ENCODE measurements at regions not wholly inside any gene's neighbourhood (a gene's known extent, or its start where the extent isn't known, plus 50 kb on each side); places are given as distances from the start of the nearest gene placed in this dataset.

DNA sequence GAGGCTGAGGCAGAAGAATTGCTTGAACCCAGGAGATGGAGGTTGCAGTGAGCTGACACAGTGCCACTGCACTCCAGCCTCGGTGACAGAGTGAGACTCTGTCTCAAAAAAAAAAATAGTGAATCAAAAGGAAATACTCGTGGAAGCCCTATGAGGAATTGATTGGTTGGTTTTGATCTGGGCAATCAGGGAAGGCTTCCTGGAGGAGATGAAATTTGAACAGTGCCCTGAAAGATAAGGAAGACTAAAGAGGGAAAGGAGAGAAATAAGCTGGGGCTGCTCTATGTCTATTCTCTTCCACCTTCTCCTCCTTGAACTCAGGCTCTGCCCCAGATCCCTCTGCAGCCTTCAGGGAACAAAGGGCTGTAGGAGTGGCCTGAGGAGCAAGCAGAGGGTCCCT lies 54.1 kb downstream of the IRF2BPL start:
- no peak for ATAC-seq
- Histone ChIP-seq H3K4me3 (no peak overlapping the region), H3K4me1 (ENCODE audit: low read depth) (peaks cover 4% of the 10 kb centered on the region), H3K36me3 (ENCODE audit: low read depth) (no peaks in the 10 kb centered on the region), H3K9me3 (no peaks in the 10 kb centered on the region)
- TF ChIP-seq, protein P1, sequence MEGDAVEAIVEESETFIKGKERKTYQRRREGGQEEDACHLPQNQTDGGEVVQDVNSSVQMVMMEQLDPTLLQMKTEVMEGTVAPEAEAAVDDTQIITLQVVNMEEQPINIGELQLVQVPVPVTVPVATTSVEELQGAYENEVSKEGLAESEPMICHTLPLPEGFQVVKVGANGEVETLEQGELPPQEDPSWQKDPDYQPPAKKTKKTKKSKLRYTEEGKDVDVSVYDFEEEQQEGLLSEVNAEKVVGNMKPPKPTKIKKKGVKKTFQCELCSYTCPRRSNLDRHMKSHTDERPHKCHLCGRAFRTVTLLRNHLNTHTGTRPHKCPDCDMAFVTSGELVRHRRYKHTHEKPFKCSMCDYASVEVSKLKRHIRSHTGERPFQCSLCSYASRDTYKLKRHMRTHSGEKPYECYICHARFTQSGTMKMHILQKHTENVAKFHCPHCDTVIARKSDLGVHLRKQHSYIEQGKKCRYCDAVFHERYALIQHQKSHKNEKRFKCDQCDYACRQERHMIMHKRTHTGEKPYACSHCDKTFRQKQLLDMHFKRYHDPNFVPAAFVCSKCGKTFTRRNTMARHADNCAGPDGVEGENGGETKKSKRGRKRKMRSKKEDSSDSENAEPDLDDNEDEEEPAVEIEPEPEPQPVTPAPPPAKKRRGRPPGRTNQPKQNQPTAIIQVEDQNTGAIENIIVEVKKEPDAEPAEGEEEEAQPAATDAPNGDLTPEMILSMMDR (IDR thresholded peaks at IDR 0.05) = no peak
- intact Hi-C loops (cut with DNase I, micrococcal nuclease) = no loop called here
- no peak for DNase-seq

DNA sequence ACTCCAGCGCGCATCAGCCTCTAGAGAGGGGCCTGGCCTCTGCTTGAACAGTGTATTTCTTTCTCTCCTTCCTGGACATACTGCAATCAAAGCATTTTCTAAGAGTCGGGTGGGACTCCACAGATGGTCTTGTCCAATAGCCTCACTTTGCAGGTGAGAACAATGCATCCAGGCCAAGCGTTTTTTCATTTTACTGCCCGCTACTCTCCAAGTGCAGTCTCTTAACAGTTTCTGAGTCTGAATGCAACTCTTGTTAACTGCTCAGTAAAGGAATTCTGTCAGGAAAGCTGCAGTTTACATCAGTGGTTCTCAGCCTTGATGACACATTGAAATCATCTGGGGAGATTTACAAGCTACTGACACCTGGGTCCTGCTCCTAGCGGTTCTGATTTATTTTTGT lies 57.0 kb downstream of the IRF2BPL start:
- DNase-seq = no peak
- intact Hi-C loops (cut with DNase I, micrococcal nuclease) = no loop called here
- H3K4me1 ChIP-seq (ENCODE audit: low read depth) = peaks cover 4% of the 10 kb centered on the region
- no peak for ATAC-seq
- H3K4me3 ChIP-seq = no peak overlapping the region
- TF ChIP-seq, protein P1 (IDR thresholded peaks at IDR 0.05) = no peak
- H3K36me3 ChIP-seq (ENCODE audit: low read depth) = no peaks in the 10 kb centered on the region
- H3K9me3 ChIP-seq = no peaks in the 10 kb centered on the region

DNA sequence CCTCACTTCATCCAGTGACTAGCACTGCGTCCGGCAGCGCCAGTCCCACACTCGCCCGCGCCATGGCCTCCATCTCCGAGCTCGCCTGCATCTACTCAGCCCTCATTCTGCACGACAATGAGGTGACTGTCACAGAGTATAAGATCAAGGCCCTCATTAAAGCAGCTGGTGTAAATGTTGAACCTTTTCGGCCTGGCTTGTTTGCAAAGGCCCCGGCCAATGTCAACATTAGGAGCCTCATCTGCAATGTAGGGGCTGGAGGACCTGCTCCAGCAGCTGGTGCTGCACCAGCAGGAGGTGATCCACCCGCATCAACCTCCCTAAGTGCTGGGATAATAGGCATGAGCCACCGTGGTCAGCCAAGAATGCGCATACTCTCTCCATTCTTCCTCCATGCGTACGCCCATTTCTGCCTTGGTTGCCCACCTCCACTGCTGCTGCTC lies 59.9 kb downstream of the IRF2BPL start:
- DNase-seq (no peak), ATAC-seq (no peak)
- no peaks in the 10 kb centered on the region for H3K36me3 ChIP-seq (ENCODE audit: low read depth)
- H3K4me3 ChIP-seq = no peak overlapping the region
- intact Hi-C loops (cut with DNase I, micrococcal nuclease) = no loop called here
- H3K9me3 ChIP-seq = no peaks in the 10 kb centered on the region
- TF ChIP-seq, protein P1 (IDR thresholded peaks at IDR 0.05) = no peak
- peaks cover 13% of the 10 kb centered on the region for H3K4me1 ChIP-seq (ENCODE audit: low read depth)

DNA sequence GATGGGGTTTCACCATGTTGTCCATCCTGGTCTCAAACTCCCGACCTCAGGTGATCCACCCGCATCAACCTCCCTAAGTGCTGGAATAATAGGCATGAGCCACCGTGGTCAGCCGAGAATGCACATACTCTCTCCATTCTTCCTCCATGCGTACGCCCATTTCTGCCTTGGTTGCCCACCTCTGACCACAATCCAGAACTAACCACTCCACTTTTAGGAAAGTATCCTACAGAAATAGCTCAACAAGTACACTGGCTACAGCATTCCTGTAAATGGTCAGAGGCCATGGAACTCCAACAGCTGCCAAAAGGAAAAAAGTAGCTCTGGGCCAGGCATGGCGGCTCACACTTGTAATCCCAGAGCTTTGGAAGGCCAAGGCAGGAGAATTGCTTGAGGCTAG lies 60.7 kb downstream of the IRF2BPL start:
- no peaks in the 10 kb centered on the region for H3K36me3 ChIP-seq (ENCODE audit: low read depth)
- intact Hi-C loops (cut with DNase I, micrococcal nuclease) = no loop called here
- H3K4me3 ChIP-seq = no peak overlapping the region
- ATAC-seq (no peak), DNase-seq (no peak)
- TF ChIP-seq, protein P1 (IDR thresholded peaks at IDR 0.05) = no peak
- H3K9me3 ChIP-seq = no peaks in the 10 kb centered on the region
- H3K4me1 ChIP-seq (ENCODE audit: low read depth) = peaks cover 13% of the 10 kb centered on the region

DNA sequence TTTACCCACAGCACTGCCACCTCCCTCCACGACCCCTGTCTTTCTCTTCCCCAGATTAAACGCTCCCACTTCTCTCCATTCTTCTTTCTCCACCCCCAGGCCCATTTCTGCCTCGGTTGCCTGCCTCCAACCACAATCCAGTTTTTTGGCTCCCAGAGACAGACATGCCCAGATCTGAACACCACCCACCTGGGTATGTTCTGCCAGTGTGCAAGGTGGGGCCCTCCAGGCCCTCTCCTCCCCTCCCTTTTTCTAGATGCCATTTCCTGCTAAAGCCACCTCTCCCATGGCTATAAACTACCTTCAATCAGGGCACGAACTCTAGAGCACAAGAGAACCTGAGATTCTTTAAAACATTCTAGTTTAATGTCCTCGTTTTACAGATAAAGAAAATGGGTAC lies 63.3 kb downstream of the IRF2BPL start:
- H3K4me3 ChIP-seq = no peak overlapping the region
- H3K9me3 ChIP-seq = no peaks in the 10 kb centered on the region
- ATAC-seq (peak; percentile 74), DNase-seq (peak in 2 of 3 donors; percentile 55 to 61)
- peaks cover 24% of the 10 kb centered on the region for H3K4me1 ChIP-seq (ENCODE audit: low read depth)
- intact Hi-C loops (cut with DNase I, micrococcal nuclease) = no loop called here
- TF ChIP-seq, protein P1 (IDR thresholded peaks at IDR 0.05) = no peak
- H3K36me3 ChIP-seq (ENCODE audit: low read depth) = no peaks in the 10 kb centered on the region

DNA sequence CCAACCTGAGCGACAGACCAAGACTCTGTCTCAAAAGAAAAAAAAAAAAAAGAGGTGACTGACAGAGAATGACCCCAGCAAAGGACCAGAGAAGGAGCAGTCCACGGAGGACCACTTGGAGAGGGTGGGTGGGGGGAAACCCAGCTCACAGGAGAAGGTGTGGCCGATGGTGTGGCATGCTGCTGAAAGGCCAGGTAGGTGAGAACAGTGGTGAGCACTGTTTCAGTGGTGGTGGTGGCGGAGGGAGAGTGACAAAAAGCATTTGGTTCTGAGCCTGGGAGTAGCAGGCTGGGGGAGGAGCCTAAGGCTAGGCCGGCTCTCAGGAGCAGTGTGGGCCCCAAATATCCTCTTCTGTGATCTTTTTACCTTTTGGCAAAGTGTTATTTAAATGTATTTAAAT lies 63.8 kb downstream of the IRF2BPL start:
- no peaks in the 10 kb centered on the region for H3K9me3 ChIP-seq
- no peak for ATAC-seq

More for the DNA sequence above, 63.8 kb downstream of the IRF2BPL start:
- H3K4me1 ChIP-seq (ENCODE audit: low read depth) = peaks cover 24% of the 10 kb centered on the region
- no peak for DNase-seq
- intact Hi-C loops (cut with DNase I, micrococcal nuclease) = no loop called here
- TF ChIP-seq, protein P1 (IDR thresholded peaks at IDR 0.05) = no peak
- H3K36me3 ChIP-seq (ENCODE audit: low read depth) = no peaks in the 10 kb centered on the region
- no peak overlapping the region for H3K4me3 ChIP-seq

Data from mucosa of descending colon (tissue), 3 donors.